GM12872 (cell line): ENCODE measurements at regions not wholly inside any gene's neighbourhood (a gene's known extent, or its start where the extent isn't known, plus 50 kb on each side); places are given as distances from the start of the nearest gene placed in this dataset.

ENCODE experiments used
- TF ChIP-seq, protein P1 (sequence below): IDR thresholded peaks from 3 replicates; pipeline ENCODE4 v1.5.1; 2011; ENCODE audit warnings: low read depth, mild to moderate bottlenecking, low read length, moderate library complexity; ENCODE audit not compliant: insufficient read depth

DNA sequence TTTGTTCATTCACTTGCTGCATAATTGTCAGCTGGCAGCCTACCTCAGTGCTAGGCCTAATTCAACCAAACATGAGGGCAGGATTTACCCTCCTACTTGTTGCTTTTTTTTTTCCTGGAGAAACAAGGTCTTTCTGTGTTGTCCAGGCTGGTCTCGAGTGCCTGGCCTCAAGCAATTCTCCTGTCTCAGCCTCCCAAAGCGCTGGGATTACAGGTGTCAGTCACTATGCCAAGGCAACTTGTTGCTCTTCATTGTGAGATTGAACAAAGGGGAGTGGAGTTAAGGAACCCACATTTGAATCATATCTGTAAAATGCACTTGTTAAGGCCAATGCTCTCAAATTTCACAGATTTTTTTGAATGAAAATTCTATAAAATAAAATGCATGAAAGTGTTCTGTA lies 380.5 kb downstream of the TMEM161B start:
- TF ChIP-seq, protein P1, sequence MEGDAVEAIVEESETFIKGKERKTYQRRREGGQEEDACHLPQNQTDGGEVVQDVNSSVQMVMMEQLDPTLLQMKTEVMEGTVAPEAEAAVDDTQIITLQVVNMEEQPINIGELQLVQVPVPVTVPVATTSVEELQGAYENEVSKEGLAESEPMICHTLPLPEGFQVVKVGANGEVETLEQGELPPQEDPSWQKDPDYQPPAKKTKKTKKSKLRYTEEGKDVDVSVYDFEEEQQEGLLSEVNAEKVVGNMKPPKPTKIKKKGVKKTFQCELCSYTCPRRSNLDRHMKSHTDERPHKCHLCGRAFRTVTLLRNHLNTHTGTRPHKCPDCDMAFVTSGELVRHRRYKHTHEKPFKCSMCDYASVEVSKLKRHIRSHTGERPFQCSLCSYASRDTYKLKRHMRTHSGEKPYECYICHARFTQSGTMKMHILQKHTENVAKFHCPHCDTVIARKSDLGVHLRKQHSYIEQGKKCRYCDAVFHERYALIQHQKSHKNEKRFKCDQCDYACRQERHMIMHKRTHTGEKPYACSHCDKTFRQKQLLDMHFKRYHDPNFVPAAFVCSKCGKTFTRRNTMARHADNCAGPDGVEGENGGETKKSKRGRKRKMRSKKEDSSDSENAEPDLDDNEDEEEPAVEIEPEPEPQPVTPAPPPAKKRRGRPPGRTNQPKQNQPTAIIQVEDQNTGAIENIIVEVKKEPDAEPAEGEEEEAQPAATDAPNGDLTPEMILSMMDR = no peak

DNA sequence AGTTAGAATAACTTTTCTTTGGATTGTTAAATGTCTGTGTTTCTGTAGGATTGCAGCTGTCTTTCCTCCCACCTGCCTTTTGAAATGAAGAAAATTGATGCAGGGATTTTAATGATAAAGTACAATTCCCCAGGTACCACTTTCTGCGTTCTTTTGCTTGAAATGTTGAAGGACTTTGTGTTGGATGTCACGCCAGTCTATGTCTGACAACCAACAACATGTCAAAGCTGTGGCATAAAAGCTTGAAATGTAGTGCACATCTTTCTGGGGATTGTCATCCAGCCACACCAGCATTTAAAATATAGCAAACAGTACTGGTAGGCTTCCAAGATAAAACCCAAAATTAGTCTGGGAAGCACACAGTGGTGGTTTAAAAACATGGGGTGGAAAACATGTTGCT lies 381.4 kb downstream of the TMEM161B start:
- TF ChIP-seq, protein P1 = no peak

GRCh38 chr5:87886164-87886563 lies 382.5 kb downstream of the TMEM161B start:
- TF ChIP-seq, protein P1 = no peak

- TF ChIP-seq, protein P1 = no peak
Measured at GRCh38 chr5:87885758-87886157, 382.9 kb downstream of the TMEM161B start.

- TF ChIP-seq, protein P1 = no peak
Measured at GRCh38 chr5:87877495-87877894, 391.1 kb downstream of the TMEM161B start.

- TF ChIP-seq, protein P1 = no peak
Measured at GRCh38 chr5:87877023-87877422, 391.6 kb downstream of the TMEM161B start.

- TF ChIP-seq, protein P1 = no peak
Measured at GRCh38 chr5:87876616-87877015, 392.0 kb downstream of the TMEM161B start.

- TF ChIP-seq, protein P1 = no peak
Measured at GRCh38 chr5:87872986-87873385, 395.7 kb downstream of the TMEM161B start.
